ENCODE measurements at regions not wholly inside any gene's neighbourhood (a gene's known extent, or its start where the extent isn't known, plus 50 kb on each side); places are given as distances from the start of the nearest gene placed in this dataset.

GRCh38 chr7:27339478-27339877 is 96.9 kb downstream of the EVX1 start:
- Histone ChIP-seq H3K27ac (ENCODE audit: low read length) (no peak overlapping the region), H3F3A (ENCODE audit: insufficient read depth, low read length, poor library complexity, severe bottlenecking) (no peaks in the 10 kb centered on the region), H3K27me3 (ENCODE audit: insufficient read depth, low read depth, low read length) (no peaks in the 10 kb centered on the region), H3K4me3 (ENCODE audit: low read length) (no peak overlapping the region), H2AFZ (ENCODE audit: low read depth, low read length) (no peak overlapping the region), H3K9ac (ENCODE audit: low read length) (no peak overlapping the region), H3K36me3 (ENCODE audit: insufficient read depth, low read length) (no peaks in the 10 kb centered on the region), H4K20me1 (ENCODE audit: insufficient read depth) (no peaks in the 10 kb centered on the region), H3K4me2 (ENCODE audit: low read length) (no peak overlapping the region), H3K9me3 (ENCODE audit: low read length) (no peaks in the 10 kb centered on the region), H3K79me2 (replicated peaks; ENCODE audit: insufficient read depth, low read length) (no peaks in the 10 kb centered on the region), H3K9me2 (ENCODE audit: insufficient read depth, low read length) (no peaks in the 10 kb centered on the region)
- TF ChIP-seq, protein P1, sequence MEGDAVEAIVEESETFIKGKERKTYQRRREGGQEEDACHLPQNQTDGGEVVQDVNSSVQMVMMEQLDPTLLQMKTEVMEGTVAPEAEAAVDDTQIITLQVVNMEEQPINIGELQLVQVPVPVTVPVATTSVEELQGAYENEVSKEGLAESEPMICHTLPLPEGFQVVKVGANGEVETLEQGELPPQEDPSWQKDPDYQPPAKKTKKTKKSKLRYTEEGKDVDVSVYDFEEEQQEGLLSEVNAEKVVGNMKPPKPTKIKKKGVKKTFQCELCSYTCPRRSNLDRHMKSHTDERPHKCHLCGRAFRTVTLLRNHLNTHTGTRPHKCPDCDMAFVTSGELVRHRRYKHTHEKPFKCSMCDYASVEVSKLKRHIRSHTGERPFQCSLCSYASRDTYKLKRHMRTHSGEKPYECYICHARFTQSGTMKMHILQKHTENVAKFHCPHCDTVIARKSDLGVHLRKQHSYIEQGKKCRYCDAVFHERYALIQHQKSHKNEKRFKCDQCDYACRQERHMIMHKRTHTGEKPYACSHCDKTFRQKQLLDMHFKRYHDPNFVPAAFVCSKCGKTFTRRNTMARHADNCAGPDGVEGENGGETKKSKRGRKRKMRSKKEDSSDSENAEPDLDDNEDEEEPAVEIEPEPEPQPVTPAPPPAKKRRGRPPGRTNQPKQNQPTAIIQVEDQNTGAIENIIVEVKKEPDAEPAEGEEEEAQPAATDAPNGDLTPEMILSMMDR (IDR thresholded peaks at IDR 0.05; ENCODE audit: poor library complexity, severe bottlenecking), result no peak
- no peak for TF ChIP-seq REST (IDR thresholded peaks at IDR 0.05; ENCODE audit: borderline replicate concordance)
- no peak for TF ChIP-seq POLR2AphosphoS5 (IDR thresholded peaks at IDR 0.05)
- no peak for TF ChIP-seq TAF1 (IDR thresholded peaks at IDR 0.05; ENCODE audit: low read depth)
- TF ChIP-seq EZH2 (IDR thresholded peaks at IDR 0.05; ENCODE audit: borderline replicate concordance, insufficient read depth, low read length, poor library complexity, severe bottlenecking), result no peak
- no peak for TF ChIP-seq MXI1 (conservative IDR thresholded peaks at IDR 0.05; ENCODE audit: poor library complexity, severe bottlenecking)
- TF ChIP-seq EP300 (conservative IDR thresholded peaks at IDR 0.05; ENCODE audit: poor library complexity, severe bottlenecking), result no peak
- TF ChIP-seq SMC3 (conservative IDR thresholded peaks at IDR 0.05; ENCODE audit: poor library complexity), result no peak
- no peak for TF ChIP-seq RAD21 (conservative IDR thresholded peaks at IDR 0.05)

DNA sequence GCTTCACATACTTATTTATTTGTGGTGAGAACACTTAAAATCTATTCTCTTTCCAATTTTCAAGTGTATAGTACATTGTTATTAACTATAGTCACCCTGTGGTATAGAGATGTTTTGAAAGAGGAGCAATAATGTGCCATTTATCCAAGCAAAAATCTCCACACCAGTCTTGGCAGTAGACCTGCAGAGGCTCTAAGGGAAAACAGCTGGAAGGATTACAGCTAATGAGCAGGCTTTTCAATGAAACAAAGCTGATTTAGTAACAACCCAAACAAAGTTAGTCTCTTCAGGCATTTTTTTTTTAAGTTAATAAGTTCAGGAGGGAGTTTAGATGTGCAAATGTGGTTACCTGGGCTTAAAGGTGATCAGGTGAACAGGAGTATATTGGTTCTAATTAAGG is 101.9 kb downstream of the EVX1 start:
- Histone ChIP-seq H3K27ac (ENCODE audit: low read length) (no peak overlapping the region), H3K9me2 (ENCODE audit: insufficient read depth, low read length) (no peaks in the 10 kb centered on the region), H3K9ac (ENCODE audit: low read length) (no peak overlapping the region), H4K20me1 (ENCODE audit: insufficient read depth) (no peaks in the 10 kb centered on the region), H3K36me3 (ENCODE audit: insufficient read depth, low read length) (no peaks in the 10 kb centered on the region), H2AFZ (ENCODE audit: low read depth, low read length) (no peak overlapping the region), H3K79me2 (replicated peaks; ENCODE audit: insufficient read depth, low read length) (no peaks in the 10 kb centered on the region), H3K4me3 (ENCODE audit: low read length) (no peak overlapping the region), H3K4me2 (ENCODE audit: low read length) (no peak overlapping the region), H3K27me3 (ENCODE audit: insufficient read depth, low read depth, low read length) (no peaks in the 10 kb centered on the region), H3F3A (ENCODE audit: insufficient read depth, low read length, poor library complexity, severe bottlenecking) (no peaks in the 10 kb centered on the region), H3K9me3 (ENCODE audit: low read length) (no peaks in the 10 kb centered on the region)
- TF ChIP-seq RAD21 (conservative IDR thresholded peaks at IDR 0.05) (no peak), REST (IDR thresholded peaks at IDR 0.05; ENCODE audit: borderline replicate concordance) (no peak), MXI1 (conservative IDR thresholded peaks at IDR 0.05; ENCODE audit: poor library complexity, severe bottlenecking) (no peak), SMC3 (conservative IDR thresholded peaks at IDR 0.05; ENCODE audit: poor library complexity) (no peak), POLR2AphosphoS5 (IDR thresholded peaks at IDR 0.05) (no peak), EZH2 (IDR thresholded peaks at IDR 0.05; ENCODE audit: borderline replicate concordance, insufficient read depth, low read length, poor library complexity, severe bottlenecking) (no peak), TAF1 (IDR thresholded peaks at IDR 0.05; ENCODE audit: low read depth) (no peak), EP300 (conservative IDR thresholded peaks at IDR 0.05; ENCODE audit: poor library complexity, severe bottlenecking) (no peak)
- TF ChIP-seq, protein P1 (IDR thresholded peaks at IDR 0.05; ENCODE audit: poor library complexity, severe bottlenecking), result no peak
